Mesendoderm (in vitro differentiated cells): ENCODE measurements at regions not wholly inside any gene's neighbourhood (a gene's known extent, or its start where the extent isn't known, plus 50 kb on each side); places are given as distances from the start of the nearest gene placed in this dataset.

ENCODE experiments used
- DNase-seq: peaks from one replicate; pipeline ENCODE4 v3.0.0; 2013
- H2AK5ac ChIP-seq: 2 replicates; pipeline ENCODE4 v1.6.1; 2013; ENCODE audit warnings: low read length, inconsistent platforms
- H2BK120ac ChIP-seq: 2 replicates; pipeline ENCODE4 v1.6.1; 2013; ENCODE audit warnings: low read depth, mild to moderate bottlenecking, low read length, moderate library complexity, mixed read lengths
- H2BK15ac ChIP-seq: replicated peaks from 2 replicates; pipeline ENCODE4 v1.6.1; 2013; ENCODE audit warnings: low read depth, mild to moderate bottlenecking, moderate library complexity
- H2BK5ac ChIP-seq: 2 replicates; pipeline ENCODE4 v1.6.1; 2013; ENCODE audit warnings: low read length, inconsistent platforms
- H3K18ac ChIP-seq: 2 replicates; pipeline ENCODE4 v1.6.1; 2013; ENCODE audit warnings: mild to moderate bottlenecking, low read length, mixed read lengths
- H3K23ac ChIP-seq: one replicate; pipeline ENCODE4 v1.6.1; 2013; ENCODE audit warnings: low read length
- H3K27ac ChIP-seq: 2 replicates; pipeline ENCODE4 v1.5.1; 2013; ENCODE audit warnings: low read depth, mild to moderate bottlenecking, inconsistent platforms, low read length, moderate library complexity
- H3K27me3 ChIP-seq: 2 replicates; pipeline ENCODE4 v1.6.1; 2013; ENCODE audit warnings: low read length, control low read depth, mild to moderate bottlenecking, inconsistent platforms; ENCODE audit not compliant: insufficient read depth, poor library complexity
- H3K36me3 ChIP-seq: 2 replicates; pipeline ENCODE4 v1.6.1; 2013; ENCODE audit warnings: low read length, inconsistent platforms; ENCODE audit not compliant: control insufficient read depth, insufficient read depth
- H3K4ac ChIP-seq: one replicate; pipeline ENCODE4 v1.6.1; 2013; ENCODE audit warnings: low read depth, mild to moderate bottlenecking, low read length, moderate library complexity
- H3K4me1 ChIP-seq: 2 replicates; pipeline ENCODE4 v1.6.1; 2013; ENCODE audit warnings: low read depth, low read length, inconsistent platforms; ENCODE audit not compliant: control insufficient read depth
- H3K4me2 ChIP-seq: 2 replicates; pipeline ENCODE4 v1.6.1; 2013; ENCODE audit warnings: low read length
- H3K4me3 ChIP-seq: 2 replicates; pipeline ENCODE4 v1.5.1; 2013; ENCODE audit warnings: mild to moderate bottlenecking, low read length
- H3K56ac ChIP-seq: one replicate; pipeline ENCODE4 v1.6.1; 2013; ENCODE audit warnings: low read length
- H3K79me1 ChIP-seq: 2 replicates; pipeline ENCODE4 v1.6.1; 2013; ENCODE audit warnings: low read length, inconsistent platforms
- H3K79me2 ChIP-seq: 2 replicates; pipeline ENCODE4 v1.6.1; 2013; ENCODE audit warnings: mild to moderate bottlenecking, low read length; ENCODE audit not compliant: control insufficient read depth, insufficient read depth
- H3K9ac ChIP-seq: 2 replicates; pipeline ENCODE4 v1.6.1; 2013; ENCODE audit warnings: low read length, inconsistent platforms
- H4K5ac ChIP-seq: one replicate; pipeline ENCODE4 v1.6.1; 2013; ENCODE audit warnings: low read length
- H4K8ac ChIP-seq: one replicate; pipeline ENCODE4 v1.6.1; 2013; ENCODE audit warnings: low read depth, mild to moderate bottlenecking, control low read depth, low read length, moderate library complexity
- WGBS: extraction: QIAGEN DNeasy Blood & Tissue Kit; methylation state at CpG from one replicate; pipeline ENCODE4 v1.1.7; 2013; ENCODE audit warnings: low lambda C conversion rate, missing lambda C conversion rate; ENCODE audit not compliant: insufficient coverage; ENCODE audit errors: extremely low coverage; 5-methylcytosine and 5-hydroxymethylcytosine counted together

DNA sequence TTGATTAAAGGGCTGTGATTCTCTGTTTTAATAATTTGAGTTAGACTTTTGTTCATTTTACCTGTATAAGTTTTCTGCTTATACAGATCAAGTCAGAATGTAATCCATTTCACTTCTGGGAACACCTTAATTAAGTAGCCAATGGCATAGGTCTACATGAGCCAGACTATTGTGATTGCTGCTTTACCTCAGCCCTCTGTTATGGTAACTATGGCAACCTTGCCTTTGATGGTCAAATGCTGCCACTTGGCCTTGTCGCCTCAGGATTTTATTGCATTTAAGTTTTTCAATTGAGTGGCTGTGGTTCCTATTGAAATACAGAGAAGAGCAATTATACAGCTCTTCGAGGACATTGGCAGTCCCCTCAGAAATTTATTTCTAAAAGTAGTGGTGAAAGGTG, 64.3 kb upstream of the TMEM106B start:
- Histone ChIP-seq H3K4me3 (no peak overlapping the region), H3K56ac (no peak overlapping the region), H3K27ac (no peak overlapping the region), H2BK5ac (no peak overlapping the region), H3K4me1 (no peaks in the 10 kb centered on the region), H2BK120ac (no peak overlapping the region), H3K36me3 (no peaks in the 10 kb centered on the region), H3K18ac (no peak overlapping the region), H2BK15ac (no peak overlapping the region), H3K9ac (no peak overlapping the region), H3K27me3 (no peaks in the 10 kb centered on the region), H3K79me1 (no peaks in the 10 kb centered on the region), H3K4me2 (no peak overlapping the region), H3K23ac (no peak overlapping the region), H4K8ac (no peak overlapping the region), H4K5ac (no peak overlapping the region), H3K4ac (no peak overlapping the region), H3K79me2 (no peaks in the 10 kb centered on the region), H2AK5ac (no peak overlapping the region)
- peak; percentile 50 for DNase-seq
- no CpG with 5 or more reads among the region's 2 CpGs for WGBS

DNA sequence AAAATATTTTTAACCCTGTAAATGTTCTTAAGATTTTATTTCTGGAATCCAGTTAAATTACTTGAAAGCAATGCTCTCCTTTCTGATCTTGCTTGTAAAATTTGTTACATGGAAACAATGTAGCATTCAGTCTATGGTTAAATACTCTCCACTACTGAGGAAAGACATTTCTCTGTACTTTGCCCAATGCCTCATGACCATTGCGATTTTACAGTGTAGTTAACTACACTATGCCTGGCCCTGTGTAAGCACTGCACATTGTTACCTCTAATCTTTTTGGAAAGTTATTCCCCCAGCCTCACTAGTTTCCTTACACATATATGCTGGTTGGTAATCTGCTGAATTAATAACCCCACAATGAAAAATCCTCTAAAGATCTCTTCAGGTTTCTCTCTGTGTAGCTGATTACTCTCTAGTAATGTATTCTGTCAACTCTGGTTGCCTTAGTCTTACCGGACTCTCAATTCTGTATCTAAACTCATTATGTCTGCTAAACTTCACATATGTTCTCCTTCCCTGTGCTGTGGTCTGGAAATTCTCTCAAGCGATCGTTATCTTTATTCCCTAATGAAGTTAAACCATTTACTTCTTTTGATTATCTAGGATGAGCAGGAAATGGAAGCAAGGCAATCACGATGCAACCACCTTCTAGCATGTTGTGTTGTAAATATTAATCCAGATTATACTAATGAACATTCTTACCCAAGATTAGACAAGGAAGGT, 58.7 kb upstream of the TMEM106B start:
- no peak overlapping the region for H3K4me3 ChIP-seq
- H3K4ac ChIP-seq: no peak overlapping the region
- peak; percentile 3 for DNase-seq
- no peak overlapping the region for H2AK5ac ChIP-seq
- no peak overlapping the region for H4K8ac ChIP-seq
- no peak overlapping the region for H3K23ac ChIP-seq
- H3K36me3 ChIP-seq: no peaks in the 10 kb centered on the region
- H2BK15ac ChIP-seq: no peak overlapping the region
- H3K79me2 ChIP-seq: no peaks in the 10 kb centered on the region
- no peaks in the 10 kb centered on the region for H3K79me1 ChIP-seq
- H3K9ac ChIP-seq: no peak overlapping the region
- no peak overlapping the region for H2BK120ac ChIP-seq
- no peaks in the 10 kb centered on the region for H3K4me1 ChIP-seq
- H4K5ac ChIP-seq: no peak overlapping the region
- H2BK5ac ChIP-seq: no peak overlapping the region
- H3K56ac ChIP-seq: no peak overlapping the region
- no CpG with 5 or more reads among the region's 5 CpGs for WGBS
- H3K4me2 ChIP-seq: no peak overlapping the region
- H3K18ac ChIP-seq: no peak overlapping the region
- no peak overlapping the region for H3K27ac ChIP-seq
- no peaks in the 10 kb centered on the region for H3K27me3 ChIP-seq

DNA sequence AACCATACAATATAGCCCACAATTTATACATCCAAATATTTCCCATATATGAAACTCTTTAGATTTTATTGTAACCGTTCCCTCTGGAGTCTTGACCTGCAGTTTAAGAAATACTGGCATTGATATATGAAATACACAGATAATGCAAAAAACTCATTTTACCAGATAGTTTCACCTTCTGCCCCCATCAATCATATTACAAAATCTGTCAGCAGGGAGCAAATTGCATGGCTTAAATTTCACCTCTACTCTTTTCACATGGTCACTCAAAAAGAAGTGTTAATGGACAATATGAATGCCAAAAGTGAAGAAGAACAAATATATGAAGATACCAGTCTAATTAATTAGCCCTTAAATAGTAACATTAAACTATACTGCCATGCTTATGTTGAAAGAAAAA, 57.0 kb upstream of the TMEM106B start:
- H3K79me1 ChIP-seq: no peaks in the 10 kb centered on the region
- no peaks in the 10 kb centered on the region for H3K27me3 ChIP-seq
- H3K23ac ChIP-seq: no peak overlapping the region
- no peak overlapping the region for H2BK15ac ChIP-seq
- no peaks in the 10 kb centered on the region for H3K4me1 ChIP-seq
- H3K18ac ChIP-seq: no peak overlapping the region
- no peaks in the 10 kb centered on the region for H3K79me2 ChIP-seq
- no peak overlapping the region for H2BK120ac ChIP-seq
- no peak overlapping the region for H3K56ac ChIP-seq
- no peak overlapping the region for H2AK5ac ChIP-seq
- no CpG with 5 or more reads among the region's 1 CpG for WGBS
- H4K5ac ChIP-seq: no peak overlapping the region
- H4K8ac ChIP-seq: no peak overlapping the region
- no peak overlapping the region for H3K4ac ChIP-seq
- DNase-seq: no peak
- H3K36me3 ChIP-seq: no peaks in the 10 kb centered on the region
- H3K4me3 ChIP-seq: no peak overlapping the region
- H2BK5ac ChIP-seq: no peak overlapping the region
- no peak overlapping the region for H3K9ac ChIP-seq
- H3K4me2 ChIP-seq: no peak overlapping the region
- no peak overlapping the region for H3K27ac ChIP-seq

DNA sequence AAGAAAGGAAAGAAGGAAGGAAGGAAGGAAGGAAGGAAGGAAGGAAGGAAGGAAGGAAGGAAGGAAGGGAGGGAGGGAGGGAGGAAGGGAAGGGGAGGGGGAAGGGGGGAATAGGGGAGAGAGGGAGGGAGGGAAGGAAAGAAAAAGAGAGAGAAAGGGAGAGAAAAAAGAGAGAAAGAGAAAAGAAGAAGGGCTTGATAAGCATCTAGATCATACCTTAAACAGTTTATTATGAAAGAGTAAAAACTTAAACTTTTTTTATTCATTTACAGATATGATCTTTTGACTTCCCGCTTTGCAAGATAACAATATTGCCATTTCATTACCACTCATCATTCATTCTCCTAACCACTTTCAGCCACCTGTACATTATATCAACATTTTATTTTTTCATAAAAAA, 53.6 kb upstream of the TMEM106B start:
- no peaks in the 10 kb centered on the region for H3K36me3 ChIP-seq
- no peak overlapping the region for H3K4me2 ChIP-seq
- H3K27me3 ChIP-seq: no peaks in the 10 kb centered on the region
- no CpG with 5 or more reads among the region's 1 CpG for WGBS
- no peak overlapping the region for H3K27ac ChIP-seq
- H3K9ac ChIP-seq: no peak overlapping the region
- no peak overlapping the region for H3K4ac ChIP-seq
- no peak overlapping the region for H2AK5ac ChIP-seq
- H3K56ac ChIP-seq: no peak overlapping the region
- no peaks in the 10 kb centered on the region for H3K4me1 ChIP-seq
- no peak overlapping the region for H4K8ac ChIP-seq
- no peak for DNase-seq
- H2BK5ac ChIP-seq: no peak overlapping the region
- H3K23ac ChIP-seq: no peak overlapping the region
- H2BK15ac ChIP-seq: no peak overlapping the region
- no peaks in the 10 kb centered on the region for H3K79me1 ChIP-seq
- no peak overlapping the region for H3K4me3 ChIP-seq
- H4K5ac ChIP-seq: no peak overlapping the region
- no peak overlapping the region for H3K18ac ChIP-seq
- no peaks in the 10 kb centered on the region for H3K79me2 ChIP-seq
- no peak overlapping the region for H2BK120ac ChIP-seq

DNA sequence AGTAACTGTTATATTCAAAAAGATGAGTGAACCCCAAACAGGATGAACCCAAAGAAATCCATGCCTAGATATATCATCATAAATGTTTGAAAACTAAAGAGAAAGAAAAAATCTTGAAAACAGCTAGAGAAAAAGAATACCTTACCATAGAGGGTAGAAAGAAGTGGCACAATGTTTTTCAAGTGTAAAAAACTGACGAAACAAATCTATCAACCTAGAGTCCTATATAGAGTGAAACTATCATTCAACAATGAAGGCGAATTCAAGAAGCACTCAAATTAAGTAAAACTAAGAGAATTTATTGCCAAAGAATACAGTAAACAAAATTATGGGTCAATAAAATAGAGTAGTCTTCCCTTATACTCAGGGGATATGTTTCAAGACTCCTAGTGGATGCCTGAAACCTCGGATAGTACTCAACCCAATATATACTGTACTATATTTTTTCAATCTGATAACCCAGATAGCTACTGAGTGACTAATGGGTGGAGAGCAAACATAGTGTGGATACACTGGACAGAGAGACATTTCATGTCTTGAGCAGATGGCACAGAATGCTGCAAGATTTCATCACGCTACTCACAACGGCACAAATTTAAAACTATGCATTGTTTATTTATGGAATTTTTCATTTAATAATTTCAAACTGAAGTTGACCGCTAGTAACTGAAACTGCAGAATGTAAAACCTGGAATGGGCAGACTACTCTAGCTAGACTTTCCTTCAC, 52.6 kb upstream of the TMEM106B start:
- Histone ChIP-seq H2AK5ac (no peak overlapping the region), H3K4me1 (no peaks in the 10 kb centered on the region), H2BK120ac (no peak overlapping the region), H2BK5ac (no peak overlapping the region), H2BK15ac (no peak overlapping the region), H3K27ac (no peak overlapping the region), H3K4me3 (no peak overlapping the region), H3K36me3 (no peaks in the 10 kb centered on the region), H3K4me2 (no peak overlapping the region), H4K8ac (no peak overlapping the region), H4K5ac (no peak overlapping the region), H3K4ac (no peak overlapping the region), H3K9ac (no peak overlapping the region), H3K79me2 (no peaks in the 10 kb centered on the region), H3K18ac (no peak overlapping the region), H3K27me3 (no peaks in the 10 kb centered on the region), H3K79me1 (no peaks in the 10 kb centered on the region), H3K56ac (no peak overlapping the region), H3K23ac (no peak overlapping the region)
- no peak for DNase-seq
- WGBS: no CpG with 5 or more reads among the region's 6 CpGs
